Left ventricle myocardium inferior (tissue), 1 donor: ENCODE measurements at regions not wholly inside any gene's neighbourhood (a gene's known extent, or its start where the extent isn't known, plus 50 kb on each side); places are given as distances from the start of the nearest gene placed in this dataset.
"Not testable (repeated sequence)": the region's sequence is repeated elsewhere in the genome, so short reads cannot be mapped to it uniquely, and the experiment has no call there.

Experiments
- DNase-seq: peaks from one replicate; pipeline ENCODE4 v3.0.0-alpha.2; 2020
- H3K27ac ChIP-seq: fragments of 200-600 bp; replicated peaks from 2 replicates; pipeline ENCODE4 v1.8.0; 2021
- H3K27me3 ChIP-seq: fragments of 200-600 bp; 2 replicates; pipeline ENCODE4 v1.8.0; 2021; ENCODE audit warnings: low read depth
- H3K36me3 ChIP-seq: fragments of 200-600 bp; 2 replicates; pipeline ENCODE4 v1.8.0; 2021
- H3K4me1 ChIP-seq: fragments of 200-600 bp; 2 replicates; pipeline ENCODE4 v1.8.0; 2021
- H3K4me3 ChIP-seq: fragments of 200-600 bp; 2 replicates; pipeline ENCODE4 v1.8.0; 2021; ENCODE audit warnings: mild to moderate bottlenecking, moderate library complexity
- H3K9me3 ChIP-seq: fragments of 200-600 bp; replicated peaks from 2 replicates; pipeline ENCODE4 v1.8.0; 2021
- intact Hi-C: fragments of 100-400 bp; cut with micrococcal nuclease; formaldehyde crosslinking; loops from one replicate; pipeline ENCODE4 v1.11.0; 2022
- donor health status: DM: no; HTN: yes; CAD: no; lungs with severe emphysema.

- DNase-seq: not testable (repeated sequence)
Measured at GRCh38 chr21:5147685-5148084, 5373.7 kb upstream of the TPTE start.

GRCh38 chr21:5149222-5149621 is 5372.2 kb upstream of the TPTE start:
- H3K4me3 ChIP-seq, H3K9me3 ChIP-seq, H3K4me1 ChIP-seq, DNase-seq, H3K36me3 ChIP-seq, intact Hi-C loops, H3K27ac ChIP-seq, H3K27me3 ChIP-seq: not testable (repeated sequence)

More at GRCh38 chr21:5147685-5148084, 5373.7 kb upstream of the TPTE start:
- H3K27ac ChIP-seq, H3K36me3 ChIP-seq, H3K9me3 ChIP-seq, H3K4me3 ChIP-seq, H3K4me1 ChIP-seq, H3K27me3 ChIP-seq, intact Hi-C loops: not testable (repeated sequence)

- H3K36me3 ChIP-seq, H3K9me3 ChIP-seq, intact Hi-C loops, H3K4me1 ChIP-seq, H3K27me3 ChIP-seq, DNase-seq: not testable (repeated sequence)
- Histone ChIP-seq H3K4me3 (peak overlapping the region; percentile 63), H3K27ac (peak overlapping the region; percentile 59)
Measured at GRCh38 chr21:5153842-5154640, 5367.3 kb upstream of the TPTE start.

GRCh38 chr21:5154641-5154982 is 5366.8 kb upstream of the TPTE start:
- H3K27me3 ChIP-seq, H3K4me1 ChIP-seq, H3K9me3 ChIP-seq, H3K36me3 ChIP-seq, intact Hi-C loops: not testable (repeated sequence)
- peak; percentile 84 for DNase-seq
- Histone ChIP-seq H3K27ac (peak overlapping the region; percentile 59), H3K4me3 (peak overlapping the region; percentile 63)

GRCh38 chr21:5162693-5163574 is 5358.4 kb upstream of the TPTE start:
- intact Hi-C loops, H3K4me3 ChIP-seq, H3K27ac ChIP-seq: not testable (repeated sequence)

GRCh38 chr21:5165829-5166228 is 5355.6 kb upstream of the TPTE start:
- DNase-seq, H3K27me3 ChIP-seq, intact Hi-C loops, H3K9me3 ChIP-seq, H3K27ac ChIP-seq, H3K36me3 ChIP-seq, H3K4me3 ChIP-seq, H3K4me1 ChIP-seq: not testable (repeated sequence)

More at GRCh38 chr21:5162693-5163574, 5358.4 kb upstream of the TPTE start:
- not testable (repeated sequence) for DNase-seq, H3K36me3 ChIP-seq, H3K4me1 ChIP-seq, H3K27me3 ChIP-seq, H3K9me3 ChIP-seq
